ENCODE measurements at regions not wholly inside any gene's neighbourhood (a gene's known extent, or its start where the extent isn't known, plus 50 kb on each side); places are given as distances from the start of the nearest gene placed in this dataset.
A peak's percentile ranks its signal among the peaks of the same experiment; 100 is the strongest.

DNA sequence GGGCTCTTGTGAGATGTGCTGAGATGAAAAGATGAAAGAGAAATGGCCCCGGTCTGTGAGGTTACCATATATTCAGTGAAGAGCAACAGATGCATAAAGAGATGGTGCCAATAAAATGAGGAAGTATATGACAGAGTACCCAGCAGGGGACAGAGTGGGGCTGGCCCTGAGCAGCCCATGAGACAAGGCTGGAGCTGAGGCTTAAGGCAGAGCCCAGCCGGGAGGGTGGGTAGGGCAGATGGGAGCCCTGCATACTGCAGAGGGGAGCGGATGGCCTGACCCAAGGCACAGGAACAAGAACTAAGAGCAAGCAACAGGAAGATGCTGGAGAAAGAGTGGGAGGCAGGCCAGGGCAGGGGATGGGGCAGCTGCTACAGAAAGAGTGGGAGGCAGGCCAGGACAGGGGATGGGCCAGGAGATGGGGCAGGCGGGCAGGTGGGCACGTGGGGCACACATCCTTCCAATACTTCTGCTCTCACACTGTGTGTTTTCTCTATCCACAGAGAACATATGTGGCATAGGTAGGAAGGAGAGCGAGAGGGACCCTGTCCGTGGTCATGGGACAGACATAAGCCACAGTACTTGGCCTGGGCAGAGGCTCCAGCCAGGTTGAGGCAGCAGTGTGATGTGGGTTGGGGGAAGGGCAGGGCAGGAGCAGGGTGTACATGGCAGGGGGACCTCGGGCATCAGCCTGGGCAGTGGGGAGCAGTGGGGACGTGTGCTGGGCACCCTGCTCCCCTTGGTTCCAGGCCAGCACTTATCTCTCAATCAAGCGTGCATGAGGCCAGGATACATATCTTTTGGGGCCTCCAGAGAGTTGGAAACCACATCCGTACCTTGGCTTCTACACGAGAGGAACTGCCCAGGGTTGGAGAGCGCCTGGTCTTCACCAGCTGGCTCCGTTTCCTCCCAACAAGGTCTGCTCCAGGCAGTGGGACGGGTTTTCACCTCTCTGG, 91.6 kb upstream of the IKZF1 start:
- TF ChIP-seq, protein P1, sequence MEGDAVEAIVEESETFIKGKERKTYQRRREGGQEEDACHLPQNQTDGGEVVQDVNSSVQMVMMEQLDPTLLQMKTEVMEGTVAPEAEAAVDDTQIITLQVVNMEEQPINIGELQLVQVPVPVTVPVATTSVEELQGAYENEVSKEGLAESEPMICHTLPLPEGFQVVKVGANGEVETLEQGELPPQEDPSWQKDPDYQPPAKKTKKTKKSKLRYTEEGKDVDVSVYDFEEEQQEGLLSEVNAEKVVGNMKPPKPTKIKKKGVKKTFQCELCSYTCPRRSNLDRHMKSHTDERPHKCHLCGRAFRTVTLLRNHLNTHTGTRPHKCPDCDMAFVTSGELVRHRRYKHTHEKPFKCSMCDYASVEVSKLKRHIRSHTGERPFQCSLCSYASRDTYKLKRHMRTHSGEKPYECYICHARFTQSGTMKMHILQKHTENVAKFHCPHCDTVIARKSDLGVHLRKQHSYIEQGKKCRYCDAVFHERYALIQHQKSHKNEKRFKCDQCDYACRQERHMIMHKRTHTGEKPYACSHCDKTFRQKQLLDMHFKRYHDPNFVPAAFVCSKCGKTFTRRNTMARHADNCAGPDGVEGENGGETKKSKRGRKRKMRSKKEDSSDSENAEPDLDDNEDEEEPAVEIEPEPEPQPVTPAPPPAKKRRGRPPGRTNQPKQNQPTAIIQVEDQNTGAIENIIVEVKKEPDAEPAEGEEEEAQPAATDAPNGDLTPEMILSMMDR (IDR thresholded peaks at IDR 0.05 in 2 of 3, conservative IDR thresholded peaks at IDR 0.05 in 1 of 3; ENCODE audit: control insufficient read depth in 2 of 3, extremely low read depth in 1 of 3, insufficient read depth in 1 of 3, low read depth in 3 of 3, low read length in 3 of 3): peak; percentile 20 to 47 (median 25); a peak in 3 of 6 replicates
- TF ChIP-seq, protein P2, sequence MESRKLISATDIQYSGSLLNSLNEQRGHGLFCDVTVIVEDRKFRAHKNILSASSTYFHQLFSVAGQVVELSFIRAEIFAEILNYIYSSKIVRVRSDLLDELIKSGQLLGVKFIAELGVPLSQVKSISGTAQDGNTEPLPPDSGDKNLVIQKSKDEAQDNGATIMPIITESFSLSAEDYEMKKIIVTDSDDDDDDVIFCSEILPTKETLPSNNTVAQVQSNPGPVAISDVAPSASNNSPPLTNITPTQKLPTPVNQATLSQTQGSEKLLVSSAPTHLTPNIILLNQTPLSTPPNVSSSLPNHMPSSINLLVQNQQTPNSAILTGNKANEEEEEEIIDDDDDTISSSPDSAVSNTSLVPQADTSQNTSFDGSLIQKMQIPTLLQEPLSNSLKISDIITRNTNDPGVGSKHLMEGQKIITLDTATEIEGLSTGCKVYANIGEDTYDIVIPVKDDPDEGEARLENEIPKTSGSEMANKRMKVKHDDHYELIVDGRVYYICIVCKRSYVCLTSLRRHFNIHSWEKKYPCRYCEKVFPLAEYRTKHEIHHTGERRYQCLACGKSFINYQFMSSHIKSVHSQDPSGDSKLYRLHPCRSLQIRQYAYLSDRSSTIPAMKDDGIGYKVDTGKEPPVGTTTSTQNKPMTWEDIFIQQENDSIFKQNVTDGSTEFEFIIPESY (IDR thresholded peaks at IDR 0.05): no peak
- TF ChIP-seq MYC (IDR thresholded peaks at IDR 0.05; ENCODE audit: insufficient read depth, insufficient read length, insufficient replicate concordance, low read length, severe bottlenecking) (no peak), HDGF (IDR thresholded peaks at IDR 0.05) (no peak), POLR2AphosphoS5 (IDR thresholded peaks at IDR 0.05; ENCODE audit: low read length) (no peak), POLR2A (IDR thresholded peaks at IDR 0.05; ENCODE audit: low read depth, low read length) (no peak), NR2C2 (IDR thresholded peaks at IDR 0.05; ENCODE audit: borderline replicate concordance, control insufficient read depth, insufficient read length, low read depth) (no peak), HCFC1 (IDR thresholded peaks at IDR 0.05; ENCODE audit: low read length) (no peak)
- TF ChIP-seq, protein P3, sequence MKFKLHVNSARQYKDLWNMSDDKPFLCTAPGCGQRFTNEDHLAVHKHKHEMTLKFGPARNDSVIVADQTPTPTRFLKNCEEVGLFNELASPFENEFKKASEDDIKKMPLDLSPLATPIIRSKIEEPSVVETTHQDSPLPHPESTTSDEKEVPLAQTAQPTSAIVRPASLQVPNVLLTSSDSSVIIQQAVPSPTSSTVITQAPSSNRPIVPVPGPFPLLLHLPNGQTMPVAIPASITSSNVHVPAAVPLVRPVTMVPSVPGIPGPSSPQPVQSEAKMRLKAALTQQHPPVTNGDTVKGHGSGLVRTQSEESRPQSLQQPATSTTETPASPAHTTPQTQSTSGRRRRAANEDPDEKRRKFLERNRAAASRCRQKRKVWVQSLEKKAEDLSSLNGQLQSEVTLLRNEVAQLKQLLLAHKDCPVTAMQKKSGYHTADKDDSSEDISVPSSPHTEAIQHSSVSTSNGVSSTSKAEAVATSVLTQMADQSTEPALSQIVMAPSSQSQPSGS (IDR thresholded peaks at IDR 0.05; ENCODE audit: low read length): no peak
- TF ChIP-seq, protein P4, sequence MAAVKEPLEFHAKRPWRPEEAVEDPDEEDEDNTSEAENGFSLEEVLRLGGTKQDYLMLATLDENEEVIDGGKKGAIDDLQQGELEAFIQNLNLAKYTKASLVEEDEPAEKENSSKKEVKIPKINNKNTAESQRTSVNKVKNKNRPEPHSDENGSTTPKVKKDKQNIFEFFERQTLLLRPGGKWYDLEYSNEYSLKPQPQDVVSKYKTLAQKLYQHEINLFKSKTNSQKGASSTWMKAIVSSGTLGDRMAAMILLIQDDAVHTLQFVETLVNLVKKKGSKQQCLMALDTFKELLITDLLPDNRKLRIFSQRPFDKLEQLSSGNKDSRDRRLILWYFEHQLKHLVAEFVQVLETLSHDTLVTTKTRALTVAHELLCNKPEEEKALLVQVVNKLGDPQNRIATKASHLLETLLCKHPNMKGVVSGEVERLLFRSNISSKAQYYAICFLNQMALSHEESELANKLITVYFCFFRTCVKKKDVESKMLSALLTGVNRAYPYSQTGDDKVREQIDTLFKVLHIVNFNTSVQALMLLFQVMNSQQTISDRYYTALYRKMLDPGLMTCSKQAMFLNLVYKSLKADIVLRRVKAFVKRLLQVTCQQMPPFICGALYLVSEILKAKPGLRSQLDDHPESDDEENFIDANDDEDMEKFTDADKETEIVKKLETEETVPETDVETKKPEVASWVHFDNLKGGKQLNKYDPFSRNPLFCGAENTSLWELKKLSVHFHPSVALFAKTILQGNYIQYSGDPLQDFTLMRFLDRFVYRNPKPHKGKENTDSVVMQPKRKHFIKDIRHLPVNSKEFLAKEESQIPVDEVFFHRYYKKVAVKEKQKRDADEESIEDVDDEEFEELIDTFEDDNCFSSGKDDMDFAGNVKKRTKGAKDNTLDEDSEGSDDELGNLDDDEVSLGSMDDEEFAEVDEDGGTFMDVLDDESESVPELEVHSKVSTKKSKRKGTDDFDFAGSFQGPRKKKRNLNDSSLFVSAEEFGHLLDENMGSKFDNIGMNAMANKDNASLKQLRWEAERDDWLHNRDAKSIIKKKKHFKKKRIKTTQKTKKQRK (IDR thresholded peaks at IDR 0.05; ENCODE audit: low read depth, low read length): no peak
- TF ChIP-seq, protein P5, sequence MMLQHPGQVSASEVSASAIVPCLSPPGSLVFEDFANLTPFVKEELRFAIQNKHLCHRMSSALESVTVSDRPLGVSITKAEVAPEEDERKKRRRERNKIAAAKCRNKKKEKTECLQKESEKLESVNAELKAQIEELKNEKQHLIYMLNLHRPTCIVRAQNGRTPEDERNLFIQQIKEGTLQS (IDR thresholded peaks at IDR 0.05; ENCODE audit: borderline replicate concordance, extremely low read depth, low read depth, low read length): no peak
- TF ChIP-seq, protein P6, sequence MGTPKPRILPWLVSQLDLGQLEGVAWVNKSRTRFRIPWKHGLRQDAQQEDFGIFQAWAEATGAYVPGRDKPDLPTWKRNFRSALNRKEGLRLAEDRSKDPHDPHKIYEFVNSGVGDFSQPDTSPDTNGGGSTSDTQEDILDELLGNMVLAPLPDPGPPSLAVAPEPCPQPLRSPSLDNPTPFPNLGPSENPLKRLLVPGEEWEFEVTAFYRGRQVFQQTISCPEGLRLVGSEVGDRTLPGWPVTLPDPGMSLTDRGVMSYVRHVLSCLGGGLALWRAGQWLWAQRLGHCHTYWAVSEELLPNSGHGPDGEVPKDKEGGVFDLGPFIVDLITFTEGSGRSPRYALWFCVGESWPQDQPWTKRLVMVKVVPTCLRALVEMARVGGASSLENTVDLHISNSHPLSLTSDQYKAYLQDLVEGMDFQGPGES (IDR thresholded peaks at IDR 0.05): no peak
- TF ChIP-seq, protein P7, sequence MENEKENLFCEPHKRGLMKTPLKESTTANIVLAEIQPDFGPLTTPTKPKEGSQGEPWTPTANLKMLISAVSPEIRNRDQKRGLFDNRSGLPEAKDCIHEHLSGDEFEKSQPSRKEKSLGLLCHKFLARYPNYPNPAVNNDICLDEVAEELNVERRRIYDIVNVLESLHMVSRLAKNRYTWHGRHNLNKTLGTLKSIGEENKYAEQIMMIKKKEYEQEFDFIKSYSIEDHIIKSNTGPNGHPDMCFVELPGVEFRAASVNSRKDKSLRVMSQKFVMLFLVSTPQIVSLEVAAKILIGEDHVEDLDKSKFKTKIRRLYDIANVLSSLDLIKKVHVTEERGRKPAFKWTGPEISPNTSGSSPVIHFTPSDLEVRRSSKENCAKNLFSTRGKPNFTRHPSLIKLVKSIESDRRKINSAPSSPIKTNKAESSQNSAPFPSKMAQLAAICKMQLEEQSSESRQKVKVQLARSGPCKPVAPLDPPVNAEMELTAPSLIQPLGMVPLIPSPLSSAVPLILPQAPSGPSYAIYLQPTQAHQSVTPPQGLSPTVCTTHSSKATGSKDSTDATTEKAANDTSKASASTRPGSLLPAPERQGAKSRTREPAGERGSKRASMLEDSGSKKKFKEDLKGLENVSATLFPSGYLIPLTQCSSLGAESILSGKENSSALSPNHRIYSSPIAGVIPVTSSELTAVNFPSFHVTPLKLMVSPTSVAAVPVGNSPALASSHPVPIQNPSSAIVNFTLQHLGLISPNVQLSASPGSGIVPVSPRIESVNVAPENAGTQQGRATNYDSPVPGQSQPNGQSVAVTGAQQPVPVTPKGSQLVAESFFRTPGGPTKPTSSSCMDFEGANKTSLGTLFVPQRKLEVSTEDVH (IDR thresholded peaks at IDR 0.05; ENCODE audit: low read depth, partially characterized antibody): no peak

All from GM12878 (cell line).